ENCODE measurements at regions not wholly inside any gene's neighbourhood (a gene's known extent, or its start where the extent isn't known, plus 50 kb on each side); places are given as distances from the start of the nearest gene placed in this dataset.

DNA sequence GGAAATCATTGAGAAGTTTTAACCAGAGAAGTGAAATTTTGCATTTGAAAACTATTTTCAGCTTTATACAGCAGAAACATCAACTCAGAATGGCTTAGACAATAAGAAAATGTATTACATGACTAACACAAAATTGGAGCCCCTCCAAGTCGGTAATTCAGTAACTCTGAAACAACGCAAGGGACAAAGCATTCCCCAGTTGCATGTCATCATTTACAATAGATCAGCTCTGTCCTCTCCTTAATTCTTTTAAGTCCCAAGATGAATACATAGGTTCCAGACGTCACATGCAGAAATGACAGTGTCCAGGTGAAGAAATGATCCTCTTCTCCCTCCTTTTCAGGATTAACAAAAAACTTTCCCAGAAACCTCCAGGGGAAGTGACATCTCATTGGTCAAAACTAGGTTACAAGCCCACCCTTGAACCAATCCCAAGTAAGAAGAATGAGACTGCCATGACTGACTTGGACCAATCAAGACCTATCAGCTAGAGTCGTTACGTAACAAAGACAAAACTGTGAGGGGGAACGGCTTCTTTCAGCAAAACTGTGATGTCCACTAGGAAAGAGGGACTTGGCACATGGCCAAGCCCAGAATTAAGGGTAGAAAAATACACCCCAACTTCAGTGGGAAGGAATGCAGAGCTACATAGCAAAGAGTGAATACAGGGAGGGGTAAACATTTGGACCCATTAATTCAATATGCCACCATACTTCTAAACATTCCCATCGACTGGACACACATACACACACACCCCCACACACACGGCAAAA lies 114.3 kb upstream of the PRNP start:
- TF ChIP-seq, protein P1, sequence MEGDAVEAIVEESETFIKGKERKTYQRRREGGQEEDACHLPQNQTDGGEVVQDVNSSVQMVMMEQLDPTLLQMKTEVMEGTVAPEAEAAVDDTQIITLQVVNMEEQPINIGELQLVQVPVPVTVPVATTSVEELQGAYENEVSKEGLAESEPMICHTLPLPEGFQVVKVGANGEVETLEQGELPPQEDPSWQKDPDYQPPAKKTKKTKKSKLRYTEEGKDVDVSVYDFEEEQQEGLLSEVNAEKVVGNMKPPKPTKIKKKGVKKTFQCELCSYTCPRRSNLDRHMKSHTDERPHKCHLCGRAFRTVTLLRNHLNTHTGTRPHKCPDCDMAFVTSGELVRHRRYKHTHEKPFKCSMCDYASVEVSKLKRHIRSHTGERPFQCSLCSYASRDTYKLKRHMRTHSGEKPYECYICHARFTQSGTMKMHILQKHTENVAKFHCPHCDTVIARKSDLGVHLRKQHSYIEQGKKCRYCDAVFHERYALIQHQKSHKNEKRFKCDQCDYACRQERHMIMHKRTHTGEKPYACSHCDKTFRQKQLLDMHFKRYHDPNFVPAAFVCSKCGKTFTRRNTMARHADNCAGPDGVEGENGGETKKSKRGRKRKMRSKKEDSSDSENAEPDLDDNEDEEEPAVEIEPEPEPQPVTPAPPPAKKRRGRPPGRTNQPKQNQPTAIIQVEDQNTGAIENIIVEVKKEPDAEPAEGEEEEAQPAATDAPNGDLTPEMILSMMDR (IDR thresholded peaks at IDR 0.05; ENCODE audit: low read length) = no peak
- no peak for TF ChIP-seq EZH2 (IDR thresholded peaks at IDR 0.05; ENCODE audit: borderline replicate concordance, low read length)
